ENCODE measurements at regions not wholly inside any gene's neighbourhood (a gene's known extent, or its start where the extent isn't known, plus 50 kb on each side); places are given as distances from the start of the nearest gene placed in this dataset.

DNA sequence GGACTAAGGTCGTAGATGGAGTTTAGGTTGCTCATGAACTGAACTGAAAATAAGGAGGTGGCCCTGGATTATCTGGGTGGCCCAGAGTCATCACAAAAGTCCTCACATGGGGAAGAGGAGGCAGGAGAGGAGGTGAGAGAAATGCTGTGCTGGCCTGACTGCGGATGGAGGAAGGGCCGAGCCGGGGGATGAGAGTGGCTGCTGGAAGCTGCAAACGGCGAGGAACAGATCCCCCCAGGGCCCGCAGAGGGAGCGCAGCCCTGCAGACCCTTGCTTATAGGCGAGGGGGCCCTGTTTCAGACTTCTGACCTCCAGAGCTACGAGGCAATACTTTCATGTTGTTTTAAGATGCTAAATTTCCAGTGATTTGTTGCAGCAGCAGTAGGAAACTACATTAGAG, 102.7 kb upstream of the C1orf174 start:
- no peak overlapping the region for H3K4me3 ChIP-seq (ENCODE audit: low read length)
- H3K27me3 ChIP-seq (ENCODE audit: insufficient read depth, low read length), result no peaks in the 10 kb centered on the region
- no peak overlapping the region for H3K27ac ChIP-seq (ENCODE audit: low read depth, low read length)
- H3K36me3 ChIP-seq (ENCODE audit: insufficient read depth, low read length), result no peaks in the 10 kb centered on the region
- H3K9me3 ChIP-seq (ENCODE audit: insufficient read depth, low read depth, low read length), result no peaks in the 10 kb centered on the region
- H3K9ac ChIP-seq (ENCODE audit: low read depth, low read length), result no peak overlapping the region
- 87% methylated on average over 10 of the region's 10 CpGs for WGBS
- no peaks in the 10 kb centered on the region for H3K4me1 ChIP-seq (ENCODE audit: insufficient read depth, low read length)

GRCh38 chr1:4003846-4004505, 103.9 kb upstream of the C1orf174 start:
- no peaks in the 10 kb centered on the region for H3K4me1 ChIP-seq (ENCODE audit: insufficient read depth, low read length)
- H3K9me3 ChIP-seq (ENCODE audit: insufficient read depth, low read depth, low read length), result no peaks in the 10 kb centered on the region
- no peak overlapping the region for H3K27ac ChIP-seq (ENCODE audit: low read depth, low read length)
- no peak overlapping the region for H3K4me3 ChIP-seq (ENCODE audit: low read length)
- no peaks in the 10 kb centered on the region for H3K36me3 ChIP-seq (ENCODE audit: insufficient read depth, low read length)
- 93% methylated on average over 20 of the region's 20 CpGs for WGBS
- no peaks in the 10 kb centered on the region for H3K27me3 ChIP-seq (ENCODE audit: insufficient read depth, low read length)
- H3K9ac ChIP-seq (ENCODE audit: low read depth, low read length), result no peak overlapping the region

GRCh38 chr1:4004635-4005430, 104.8 kb upstream of the C1orf174 start:
- no peak overlapping the region for H3K4me3 ChIP-seq (ENCODE audit: low read length)
- H3K4me1 ChIP-seq (ENCODE audit: insufficient read depth, low read length), result no peaks in the 10 kb centered on the region
- H3K27ac ChIP-seq (ENCODE audit: low read depth, low read length), result no peak overlapping the region
- H3K36me3 ChIP-seq (ENCODE audit: insufficient read depth, low read length), result no peaks in the 10 kb centered on the region
- H3K9me3 ChIP-seq (ENCODE audit: insufficient read depth, low read depth, low read length), result no peaks in the 10 kb centered on the region
- WGBS, result 94% methylated on average over 17 of the region's 17 CpGs
- H3K9ac ChIP-seq (ENCODE audit: low read depth, low read length), result no peak overlapping the region
- H3K27me3 ChIP-seq (ENCODE audit: insufficient read depth, low read length), result no peaks in the 10 kb centered on the region

- H3K9ac ChIP-seq (ENCODE audit: low read depth, low read length), result no peak overlapping the region
- H3K4me3 ChIP-seq (ENCODE audit: low read length), result no peak overlapping the region
- no peaks in the 10 kb centered on the region for H3K27me3 ChIP-seq (ENCODE audit: insufficient read depth, low read length)
- no peaks in the 10 kb centered on the region for H3K9me3 ChIP-seq (ENCODE audit: insufficient read depth, low read depth, low read length)
- no peaks in the 10 kb centered on the region for H3K4me1 ChIP-seq (ENCODE audit: insufficient read depth, low read length)
- 94% methylated on average over 6 of the region's 6 CpGs for WGBS
- H3K27ac ChIP-seq (ENCODE audit: low read depth, low read length), result no peak overlapping the region
- no peaks in the 10 kb centered on the region for H3K36me3 ChIP-seq (ENCODE audit: insufficient read depth, low read length)
Measured at GRCh38 chr1:4005431-4005830, 105.4 kb upstream of the C1orf174 start.

GRCh38 chr1:4006676-4007374, 106.8 kb upstream of the C1orf174 start:
- Histone ChIP-seq H3K4me1 (ENCODE audit: insufficient read depth, low read length) (no peaks in the 10 kb centered on the region), H3K27ac (ENCODE audit: low read depth, low read length) (no peak overlapping the region), H3K9ac (ENCODE audit: low read depth, low read length) (no peak overlapping the region), H3K27me3 (ENCODE audit: insufficient read depth, low read length) (no peaks in the 10 kb centered on the region), H3K4me3 (ENCODE audit: low read length) (no peak overlapping the region), H3K9me3 (ENCODE audit: insufficient read depth, low read depth, low read length) (no peaks in the 10 kb centered on the region), H3K36me3 (ENCODE audit: insufficient read depth, low read length) (no peaks in the 10 kb centered on the region)
- 96% methylated on average over 6 of the region's 7 CpGs for WGBS

DNA sequence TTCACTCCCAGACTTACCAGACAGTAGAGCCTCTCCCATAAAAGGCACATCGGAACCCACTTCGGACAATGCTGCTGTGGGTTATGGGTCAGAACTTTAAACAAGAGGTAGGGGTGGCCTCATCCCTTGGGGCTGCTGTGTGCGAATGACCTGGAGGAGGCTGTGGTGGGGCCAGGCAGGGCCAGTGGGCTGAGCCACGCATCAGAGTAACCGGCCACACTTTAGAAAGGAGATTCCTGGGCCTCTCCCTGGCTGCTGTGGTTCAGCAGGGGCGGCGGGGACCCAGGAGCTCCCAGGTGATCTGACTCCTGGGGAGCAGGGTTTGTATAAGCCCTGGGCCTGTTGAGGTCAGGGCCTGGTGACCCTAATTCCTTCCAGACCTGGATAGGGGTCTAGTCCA, 110.2 kb upstream of the C1orf174 start:
- H3K9me3 ChIP-seq (ENCODE audit: insufficient read depth, low read depth, low read length), result no peaks in the 10 kb centered on the region
- H3K27ac ChIP-seq (ENCODE audit: low read depth, low read length), result no peak overlapping the region
- H3K27me3 ChIP-seq (ENCODE audit: insufficient read depth, low read length), result no peaks in the 10 kb centered on the region
- no peak overlapping the region for H3K4me3 ChIP-seq (ENCODE audit: low read length)
- no peaks in the 10 kb centered on the region for H3K4me1 ChIP-seq (ENCODE audit: insufficient read depth, low read length)
- 95% methylated on average over 7 of the region's 7 CpGs for WGBS
- H3K36me3 ChIP-seq (ENCODE audit: insufficient read depth, low read length), result no peaks in the 10 kb centered on the region
- no peak overlapping the region for H3K9ac ChIP-seq (ENCODE audit: low read depth, low read length)

- H3K27me3 ChIP-seq (ENCODE audit: insufficient read depth, low read length), result no peaks in the 10 kb centered on the region
- WGBS, result 88% methylated on average over 24 of the region's 25 CpGs
- H3K4me1 ChIP-seq (ENCODE audit: insufficient read depth, low read length), result no peaks in the 10 kb centered on the region
- H3K9ac ChIP-seq (ENCODE audit: low read depth, low read length), result no peak overlapping the region
- H3K4me3 ChIP-seq (ENCODE audit: low read length), result no peak overlapping the region
- H3K27ac ChIP-seq (ENCODE audit: low read depth, low read length), result no peak overlapping the region
- H3K36me3 ChIP-seq (ENCODE audit: insufficient read depth, low read length), result no peaks in the 10 kb centered on the region
- no peaks in the 10 kb centered on the region for H3K9me3 ChIP-seq (ENCODE audit: insufficient read depth, low read depth, low read length)
Measured at GRCh38 chr1:4010814-4011605, 110.9 kb upstream of the C1orf174 start.

DNA sequence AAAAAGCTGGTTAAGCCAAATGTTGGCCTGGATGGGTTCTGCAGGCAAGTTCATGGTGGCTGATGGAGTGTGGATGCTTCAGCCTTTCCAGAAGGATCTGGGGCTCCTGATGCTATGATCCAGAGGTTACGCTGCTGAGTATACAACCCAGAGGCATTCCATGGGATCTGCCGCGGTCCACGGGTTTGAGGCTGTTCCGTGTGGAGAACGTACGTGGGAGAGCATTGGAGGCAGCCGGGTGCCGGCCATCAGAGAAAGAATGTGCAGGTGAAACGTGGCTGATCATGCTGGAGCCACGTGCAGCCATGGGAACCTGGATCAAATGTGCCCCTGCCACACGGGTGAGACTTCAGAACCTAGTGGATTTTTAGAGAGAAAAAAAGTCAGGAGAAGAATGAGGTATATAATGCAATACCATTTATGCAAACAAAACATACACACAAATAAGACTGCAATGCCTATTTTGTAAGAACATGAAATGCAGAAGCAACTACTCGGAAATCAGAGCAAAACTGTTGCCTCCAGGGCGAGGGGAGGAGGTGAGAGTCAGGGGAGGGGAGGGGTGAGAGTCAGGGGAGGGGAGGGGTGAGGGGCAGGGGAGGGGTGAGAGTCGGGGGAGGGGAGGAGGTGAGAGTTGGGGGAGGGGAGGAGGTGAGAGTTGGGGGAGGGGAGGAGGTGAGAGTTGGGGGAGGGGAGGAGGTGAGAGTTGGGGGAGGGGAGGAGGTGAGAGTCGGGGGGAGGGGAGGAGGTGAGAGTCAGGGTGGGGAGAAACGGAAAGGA, 116.5 kb upstream of the C1orf174 start:
- no peaks in the 10 kb centered on the region for H3K9me3 ChIP-seq (ENCODE audit: insufficient read depth, low read depth, low read length)
- no peaks in the 10 kb centered on the region for H3K36me3 ChIP-seq (ENCODE audit: insufficient read depth, low read length)
- H3K9ac ChIP-seq (ENCODE audit: low read depth, low read length), result no peak overlapping the region
- 94% methylated on average over 14 of the region's 17 CpGs for WGBS
- H3K4me3 ChIP-seq (ENCODE audit: low read length), result no peak overlapping the region
- H3K27me3 ChIP-seq (ENCODE audit: insufficient read depth, low read length), result no peaks in the 10 kb centered on the region
- H3K27ac ChIP-seq (ENCODE audit: low read depth, low read length), result no peak overlapping the region
- no peaks in the 10 kb centered on the region for H3K4me1 ChIP-seq (ENCODE audit: insufficient read depth, low read length)

DNA sequence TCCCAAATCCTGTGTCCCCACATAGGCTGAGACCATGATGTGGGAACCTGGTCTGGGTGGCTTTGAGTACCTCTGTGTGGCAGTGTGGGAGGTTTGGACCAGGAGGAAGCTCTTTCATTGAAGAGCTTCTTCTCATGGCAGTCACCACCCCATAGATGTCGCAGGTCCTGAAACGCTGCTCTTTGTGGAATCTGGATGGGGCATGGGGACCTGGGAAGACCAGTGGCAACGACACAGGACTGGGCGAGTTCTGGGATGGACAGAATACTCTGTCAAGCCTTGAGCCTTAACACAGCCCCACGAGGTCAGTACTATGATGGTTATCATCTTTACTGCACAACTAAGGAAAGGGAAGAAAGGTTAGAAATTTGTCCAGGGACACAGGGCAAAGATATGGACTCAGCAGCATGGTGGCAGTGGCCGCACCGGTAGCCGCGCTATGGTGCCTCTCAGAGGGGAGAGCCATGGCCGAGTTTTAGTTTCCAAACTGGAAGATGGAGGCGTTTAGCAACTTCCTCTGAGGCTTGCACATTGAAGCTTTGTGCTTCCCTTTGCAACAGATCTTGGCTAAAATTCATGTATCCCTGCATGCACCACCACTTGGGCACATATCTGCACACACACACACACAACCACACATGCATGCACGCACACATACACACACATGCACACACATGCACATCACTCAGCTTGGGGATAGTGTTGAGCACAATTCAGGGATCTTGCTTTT, 117.7 kb upstream of the C1orf174 start:
- 94% methylated on average over 12 of the region's 12 CpGs for WGBS
- Histone ChIP-seq H3K4me1 (ENCODE audit: insufficient read depth, low read length) (no peaks in the 10 kb centered on the region), H3K27ac (ENCODE audit: low read depth, low read length) (no peak overlapping the region)

More for the DNA sequence above, 117.7 kb upstream of the C1orf174 start:
- no peaks in the 10 kb centered on the region for H3K36me3 ChIP-seq (ENCODE audit: insufficient read depth, low read length)
- no peak overlapping the region for H3K4me3 ChIP-seq (ENCODE audit: low read length)
- H3K9me3 ChIP-seq (ENCODE audit: insufficient read depth, low read depth, low read length), result no peaks in the 10 kb centered on the region
- H3K27me3 ChIP-seq (ENCODE audit: insufficient read depth, low read length), result no peaks in the 10 kb centered on the region
- no peak overlapping the region for H3K9ac ChIP-seq (ENCODE audit: low read depth, low read length)
